Activated T-cell treated with anti-CD3 and anti-CD28 coated beads, Interleukin-2, amount 50 U/mL, for 48 hours (primary cell): ENCODE measurements at regions not wholly inside any gene's neighbourhood (a gene's known extent, or its start where the extent isn't known, plus 50 kb on each side); places are given as distances from the start of the nearest gene placed in this dataset.
"Not testable (repeated sequence)": the region's sequence is repeated elsewhere in the genome, so short reads cannot be mapped to it uniquely, and the experiment has no call there.

Experiments used
- DNase-seq, 2 experiments: peaks; one replicate each; pipeline ENCODE4 v3.0.0-alpha.2; 2020

DNA sequence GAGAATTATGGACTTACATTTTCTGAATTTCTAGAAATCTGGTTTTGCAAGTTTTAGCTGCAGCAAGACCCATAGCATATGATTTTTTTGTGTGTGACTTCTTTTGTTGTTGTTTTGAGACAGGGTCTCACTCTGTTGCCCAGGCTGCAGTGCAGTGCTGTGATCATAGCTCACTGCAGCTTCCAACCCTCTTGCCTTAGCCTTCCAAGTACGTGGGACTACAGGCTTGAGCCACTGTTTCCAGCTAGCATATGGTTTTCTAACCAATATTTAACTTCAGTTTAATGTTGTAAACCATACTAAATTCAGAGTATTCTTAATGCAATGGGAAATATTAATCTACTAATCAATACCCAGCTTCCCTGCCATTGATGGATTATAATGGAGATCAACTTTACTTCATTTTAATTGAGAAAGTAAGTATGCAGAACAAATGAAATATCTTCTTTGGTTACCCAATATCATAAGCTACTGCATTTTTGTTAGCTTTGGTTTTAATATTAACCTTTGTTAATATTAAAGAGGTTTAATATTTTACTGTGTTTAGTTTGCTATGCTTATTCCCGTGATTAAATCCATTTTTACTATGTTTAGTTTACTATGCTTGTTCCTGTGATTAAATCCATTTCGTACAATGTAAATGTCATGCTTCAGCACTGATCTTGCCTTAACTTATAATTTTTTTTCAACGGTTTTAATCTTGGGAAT lies 273.4 kb upstream of the TMEFF2 start:
- DNase-seq, result no peak

DNA sequence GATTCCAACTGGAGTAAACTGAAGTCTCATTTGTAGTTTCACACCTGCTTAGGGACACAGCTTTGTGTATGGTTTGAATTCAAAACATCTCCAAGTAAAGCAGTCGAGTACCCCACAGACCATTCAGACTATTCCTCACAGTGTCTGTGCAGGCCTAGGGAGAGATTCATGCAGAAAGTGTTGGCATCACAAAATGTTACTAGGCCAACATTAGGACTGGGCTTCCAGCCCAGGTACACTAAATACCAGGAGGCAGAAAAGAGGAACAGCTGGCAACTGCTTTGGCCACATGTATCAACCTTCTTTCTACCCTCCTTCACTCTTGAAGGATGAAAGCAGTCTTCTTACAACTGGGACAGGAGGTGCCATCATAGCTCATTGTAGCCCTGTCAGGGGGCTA lies 270.4 kb upstream of the TMEFF2 start:
- DNase-seq, result no peak

DNA sequence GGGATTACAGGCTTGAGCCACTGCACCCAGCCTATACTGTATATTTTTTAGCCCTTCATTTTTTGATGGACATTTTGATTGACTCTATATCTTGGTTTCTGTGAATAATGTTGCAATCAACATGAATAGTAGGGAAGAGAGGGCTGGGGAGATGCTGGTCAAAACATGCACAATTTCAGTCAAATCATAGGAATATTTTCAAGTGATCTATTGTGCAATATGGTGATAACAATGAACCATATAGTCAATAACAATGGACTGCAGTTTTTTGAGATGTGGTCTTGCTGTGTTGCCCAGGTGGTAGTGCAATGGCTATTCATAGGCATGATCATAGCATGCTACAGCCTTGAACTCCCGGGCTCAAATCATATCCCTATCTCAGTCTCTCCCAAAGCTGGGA lies 264.7 kb upstream of the TMEFF2 start:
- DNase-seq, result no peak

DNA sequence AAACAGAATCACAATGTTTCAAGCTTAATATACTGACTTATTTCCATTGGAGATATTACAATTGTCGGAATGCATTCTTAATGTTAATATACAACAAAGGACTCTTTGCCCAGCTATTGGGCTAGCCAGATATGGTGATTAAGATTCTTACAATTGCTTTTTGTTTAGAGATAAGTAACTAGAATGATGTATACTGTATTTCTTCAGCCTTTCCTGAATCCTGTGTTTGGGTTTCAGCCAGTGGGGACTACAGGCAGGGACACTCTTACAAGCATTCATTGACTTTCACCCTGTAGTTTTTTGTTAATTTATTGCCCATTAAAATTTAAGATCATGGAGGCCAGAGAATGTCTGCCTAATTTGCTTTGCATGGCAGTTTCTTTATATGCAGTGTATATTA lies 254.1 kb upstream of the TMEFF2 start:
- DNase-seq, result no peak

DNA sequence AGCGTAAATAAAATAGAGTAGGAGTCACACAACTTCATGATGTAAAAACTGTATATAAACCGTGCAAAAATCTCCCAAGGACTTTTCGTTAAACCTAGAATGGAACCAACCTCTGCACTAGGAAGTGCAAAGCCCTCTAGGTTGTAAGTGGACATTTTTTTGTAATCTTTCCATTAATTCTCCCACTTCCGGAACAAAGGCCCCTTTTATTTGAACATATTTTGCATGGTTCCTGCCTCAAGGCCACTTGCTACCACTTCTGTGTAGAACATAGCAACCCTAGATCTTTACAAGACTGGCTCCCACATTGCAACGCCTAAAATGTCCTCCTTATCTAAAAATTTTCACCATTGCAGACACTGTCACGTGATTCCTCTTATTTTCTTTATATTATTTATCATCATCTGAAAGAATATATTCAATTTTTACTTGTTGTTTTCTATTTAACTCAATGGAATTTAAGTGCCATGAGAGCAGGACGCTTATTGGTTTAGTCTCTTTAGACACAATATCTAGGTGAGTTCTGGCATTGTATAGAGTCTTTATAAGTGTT lies 249.6 kb upstream of the TMEFF2 start:
- no peak for DNase-seq

DNA sequence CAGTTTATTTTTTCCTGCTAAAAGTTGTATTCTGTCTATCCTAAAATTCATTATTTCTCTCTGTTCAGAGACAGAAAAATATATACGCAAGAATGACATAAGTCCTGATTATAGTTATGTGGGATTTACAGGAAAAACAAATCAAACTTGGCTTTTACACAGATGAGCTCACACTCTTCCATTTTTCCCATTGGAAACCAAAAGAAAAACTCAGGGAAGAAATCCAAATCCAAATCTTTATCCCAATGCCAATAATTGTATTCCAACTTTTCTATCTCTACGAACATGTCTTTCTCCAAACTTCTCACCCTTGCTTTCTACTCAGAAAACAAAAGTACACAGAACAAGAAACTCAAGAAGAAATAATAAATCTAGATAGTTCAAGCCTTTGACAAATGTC lies 249.1 kb upstream of the TMEFF2 start:
- DNase-seq, result no peak

DNA sequence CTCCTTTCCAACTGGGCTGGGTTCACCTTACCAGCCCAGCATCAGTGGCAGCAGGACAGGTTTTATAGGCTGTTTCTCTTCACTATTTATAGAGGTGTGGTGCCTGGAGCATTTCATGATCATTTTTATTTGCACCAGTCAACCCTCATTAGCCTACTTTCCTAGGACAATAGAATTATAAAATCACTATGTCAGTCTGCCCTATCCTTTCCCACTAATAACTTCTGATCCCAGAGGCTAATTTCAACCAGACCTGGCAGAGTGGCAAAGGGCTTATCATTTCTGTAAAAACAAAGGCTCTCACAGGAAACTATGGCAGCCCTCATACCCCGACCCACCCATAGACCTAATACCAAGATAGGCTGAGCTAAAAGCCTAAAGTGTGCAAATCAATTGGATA lies 243.5 kb upstream of the TMEFF2 start:
- DNase-seq, result no peak

DNA sequence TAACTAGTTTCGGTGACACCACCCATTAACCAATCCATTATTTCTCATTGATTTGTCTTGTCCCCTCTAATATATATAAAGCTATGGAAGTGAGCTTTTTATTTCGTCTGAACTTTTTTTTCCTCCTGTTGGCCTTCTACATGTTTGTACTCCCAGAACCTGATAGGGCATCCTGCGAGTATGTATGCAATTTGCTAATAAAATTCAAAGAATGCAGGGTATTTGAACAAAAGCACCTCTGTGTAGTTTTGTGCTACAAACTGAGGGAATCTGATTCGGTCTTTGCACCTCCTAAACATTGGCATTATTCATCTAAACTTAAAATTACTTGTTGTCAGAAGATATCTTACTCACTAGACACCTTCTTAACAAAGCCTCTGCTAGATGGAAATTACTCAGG lies 242.9 kb upstream of the TMEFF2 start:
- DNase-seq, result no peak

DNA sequence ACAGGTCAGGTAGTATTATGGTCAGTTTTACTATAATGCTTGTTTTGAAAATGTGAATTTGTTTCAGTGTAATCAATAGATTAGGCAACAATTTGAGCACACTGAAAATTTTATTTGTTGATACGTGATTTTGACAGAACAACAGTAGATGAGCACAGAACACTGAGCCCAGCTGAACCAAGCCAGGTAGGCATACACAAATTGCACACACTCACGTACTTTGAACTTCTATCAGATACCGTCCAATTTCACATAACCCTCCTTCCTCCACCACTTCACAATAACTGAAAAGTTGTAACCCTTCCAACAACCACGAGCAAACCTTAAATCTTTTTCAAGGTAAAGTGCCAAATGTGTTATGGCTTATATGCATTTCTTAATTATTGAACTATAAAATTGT lies 229.5 kb upstream of the TMEFF2 start:
- DNase-seq, result no peak

DNA sequence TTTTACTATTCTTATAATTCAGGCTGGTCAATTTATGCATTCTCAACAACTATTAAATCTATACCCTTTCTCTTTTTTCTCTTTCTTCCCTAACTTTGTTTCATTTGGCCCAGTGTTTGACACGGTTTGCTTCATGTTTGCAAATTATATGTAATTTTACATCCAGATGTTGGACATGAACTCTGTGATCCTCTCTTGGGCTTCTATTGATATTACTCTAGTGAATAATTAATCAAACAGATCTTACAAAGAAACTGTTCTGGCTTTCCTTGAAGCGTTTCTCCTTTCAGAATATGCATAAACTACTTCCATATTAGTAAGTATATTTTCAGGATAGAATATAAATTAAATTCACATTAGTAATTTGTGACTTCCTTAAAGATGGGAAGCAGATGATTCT lies 225.1 kb upstream of the TMEFF2 start:
- DNase-seq, result no peak

DNA sequence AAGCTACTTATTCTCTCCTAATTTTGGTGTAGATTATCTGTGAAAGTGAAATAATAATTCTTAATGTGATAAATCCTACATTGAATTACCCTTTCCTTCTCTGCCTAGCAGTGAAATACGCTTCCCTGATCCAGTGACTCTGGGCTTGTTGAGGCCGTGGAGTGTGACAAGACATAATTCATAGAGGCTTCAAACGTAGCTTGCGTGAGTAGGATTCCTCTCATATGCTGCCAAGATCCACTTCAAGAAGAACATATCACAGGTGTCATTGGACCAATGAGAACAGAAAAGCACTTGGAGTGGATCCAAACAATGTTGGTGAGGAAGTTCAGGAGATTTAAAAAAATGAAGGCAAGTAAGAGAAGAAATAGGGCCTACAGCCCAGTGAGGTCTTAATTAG lies 221.3 kb upstream of the TMEFF2 start:
- DNase-seq, result no peak

DNA sequence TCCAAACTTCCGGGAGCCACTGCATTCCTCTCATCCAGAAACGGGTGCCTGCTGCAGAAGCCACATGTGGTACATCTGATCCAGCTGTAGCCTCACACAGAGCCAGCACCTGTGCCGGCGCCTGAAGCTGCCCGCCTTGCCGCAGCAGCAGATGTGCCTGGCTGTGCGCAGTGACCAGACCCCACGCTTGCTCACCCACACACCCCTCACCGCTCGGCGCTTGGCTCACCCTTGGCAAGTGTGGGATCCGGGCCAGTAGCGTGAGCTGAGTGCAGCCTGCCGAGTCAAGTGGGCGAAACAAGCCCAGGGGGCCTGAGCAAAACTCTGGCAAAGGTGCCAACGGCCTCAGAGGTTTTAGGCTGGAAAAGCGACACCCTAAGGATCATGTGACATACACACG lies 220.1 kb upstream of the TMEFF2 start:
- no peak for DNase-seq

DNA sequence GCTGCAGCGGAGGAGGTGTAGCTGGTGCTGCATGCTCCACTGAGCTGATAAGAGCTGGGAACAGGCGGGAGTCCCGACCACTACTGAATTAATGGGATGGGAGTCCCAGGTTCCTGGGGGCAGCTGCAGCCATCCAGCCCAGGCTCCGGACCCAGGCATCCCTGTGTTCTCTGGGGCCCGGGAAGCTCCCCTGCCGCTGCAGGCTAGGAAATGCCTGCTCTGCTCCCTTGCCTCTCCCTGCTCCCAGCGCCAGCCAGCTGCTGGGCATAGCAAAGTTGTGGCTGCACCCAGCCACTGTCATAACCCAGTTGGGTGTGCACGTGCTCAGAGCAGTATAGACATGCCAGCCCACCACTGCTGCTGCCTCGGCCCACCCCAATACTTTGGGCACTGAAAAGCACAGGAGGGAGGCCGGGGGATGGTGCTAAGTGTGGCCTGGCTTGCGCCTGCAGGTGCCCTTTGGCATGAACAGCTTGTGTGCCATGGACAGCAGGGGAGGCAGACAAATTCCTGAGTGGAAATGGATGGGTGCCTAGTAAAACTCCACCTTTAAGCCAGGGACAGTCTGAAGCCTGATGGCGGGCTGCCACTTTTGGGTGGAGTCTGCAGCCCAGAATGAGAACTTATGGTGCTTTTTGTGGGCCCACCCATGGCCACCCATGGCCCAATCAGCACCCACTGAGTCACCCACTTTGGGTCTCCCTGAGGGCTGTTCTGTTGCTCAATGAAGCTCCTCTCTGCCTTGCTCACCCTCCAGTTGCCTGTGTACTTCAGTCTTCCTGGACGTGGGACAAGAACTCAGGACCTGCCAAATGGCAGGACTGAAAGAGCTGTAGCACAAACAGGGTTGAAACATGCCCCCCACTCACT lies 219.3 kb upstream of the TMEFF2 start:
- DNase-seq, result no peak

DNA sequence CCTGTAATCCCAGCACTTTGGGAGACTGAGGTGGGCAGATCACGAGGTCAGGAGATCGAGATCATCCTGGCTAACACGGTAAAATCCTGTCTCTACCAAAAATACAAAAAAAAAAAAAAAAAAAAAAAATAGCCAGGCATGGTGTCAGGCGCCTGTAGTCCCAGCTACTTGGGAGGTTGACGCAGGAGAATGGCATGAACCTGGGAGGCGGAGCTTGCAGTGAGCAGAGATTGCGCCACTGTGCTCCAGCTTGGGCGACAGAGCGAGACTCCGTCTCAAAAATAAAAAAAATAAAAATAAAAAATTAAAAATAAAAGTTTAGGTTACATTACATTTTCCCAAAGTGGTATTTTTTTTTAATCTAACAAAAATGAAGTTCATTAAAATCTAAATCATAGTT lies 218.1 kb upstream of the TMEFF2 start:
- DNase-seq, result not testable (repeated sequence)

DNA sequence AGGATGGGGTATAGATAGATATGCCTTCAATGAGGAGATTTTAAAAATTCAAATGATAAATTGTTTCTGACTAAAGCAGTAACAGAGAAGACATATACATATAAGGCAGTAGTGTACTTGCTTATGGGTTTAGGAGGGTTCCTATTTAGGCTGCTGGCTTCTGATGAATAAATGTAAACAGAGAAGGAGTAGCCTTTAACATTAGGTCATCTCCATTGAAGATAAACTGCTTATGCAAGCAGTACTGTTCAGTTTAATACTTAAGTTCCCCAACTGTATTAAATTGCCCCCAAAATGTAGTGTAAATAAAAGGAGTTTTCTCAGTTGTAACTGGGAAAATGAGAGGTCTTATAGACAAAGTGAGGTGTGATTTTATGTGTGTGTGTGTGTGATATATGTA lies 217.7 kb upstream of the TMEFF2 start:
- DNase-seq, result no peak

DNA sequence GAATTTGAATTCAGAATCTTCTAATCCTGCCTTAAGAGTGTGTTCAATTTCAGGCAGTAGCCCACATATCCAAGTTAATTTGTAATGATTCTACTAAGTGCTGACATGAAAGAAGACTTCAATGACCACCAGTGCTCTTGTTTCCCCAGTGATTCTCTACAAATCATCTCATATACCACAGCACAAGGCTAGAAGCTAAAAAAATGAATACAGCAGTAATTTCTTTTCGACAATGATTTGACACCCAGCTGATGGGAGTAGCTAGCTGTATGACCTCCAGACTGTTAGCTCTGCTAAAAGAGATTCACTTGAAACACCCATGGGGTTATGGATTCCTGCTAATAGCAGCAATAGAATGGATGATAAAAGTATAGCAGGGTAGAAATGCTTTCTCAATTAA lies 217.0 kb upstream of the TMEFF2 start:
- DNase-seq, result no peak

DNA sequence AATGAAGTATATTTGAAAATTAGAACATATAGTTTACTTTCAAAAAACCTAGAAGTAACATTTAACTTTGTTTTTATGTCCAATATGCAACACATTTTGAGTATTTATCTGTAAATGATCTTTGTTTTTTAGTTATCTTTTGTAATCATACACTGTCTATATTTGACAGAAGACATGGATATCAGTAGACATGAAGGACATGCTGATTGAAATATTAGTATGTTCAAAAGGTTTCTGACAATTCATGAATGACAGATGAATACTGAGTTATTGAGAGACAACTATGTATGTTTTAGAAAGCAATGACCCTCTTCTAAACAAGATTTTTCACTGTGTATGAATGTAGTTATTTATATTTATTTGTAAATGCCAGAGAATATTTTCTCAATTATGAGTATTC lies 215.6 kb upstream of the TMEFF2 start:
- DNase-seq, result no peak

DNA sequence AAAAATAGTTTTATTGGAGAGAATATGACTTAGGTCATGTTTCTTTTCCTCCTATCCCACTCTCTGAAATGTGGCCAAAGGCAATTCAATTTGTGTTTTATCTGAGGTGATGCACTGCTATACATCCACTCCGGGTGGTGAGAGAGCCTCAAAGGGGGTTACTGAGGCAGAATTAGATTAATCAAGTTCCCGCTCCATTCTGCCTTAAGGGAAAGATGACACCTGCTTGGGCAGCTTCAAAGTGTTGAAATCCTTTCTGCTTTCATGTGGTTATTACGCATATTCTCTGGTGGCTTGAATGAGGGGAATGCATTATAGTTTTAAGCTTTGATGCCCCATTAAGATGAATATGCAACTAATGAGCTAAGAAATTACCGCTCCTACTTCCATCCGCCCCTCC lies 213.0 kb upstream of the TMEFF2 start:
- no peak for DNase-seq

DNA sequence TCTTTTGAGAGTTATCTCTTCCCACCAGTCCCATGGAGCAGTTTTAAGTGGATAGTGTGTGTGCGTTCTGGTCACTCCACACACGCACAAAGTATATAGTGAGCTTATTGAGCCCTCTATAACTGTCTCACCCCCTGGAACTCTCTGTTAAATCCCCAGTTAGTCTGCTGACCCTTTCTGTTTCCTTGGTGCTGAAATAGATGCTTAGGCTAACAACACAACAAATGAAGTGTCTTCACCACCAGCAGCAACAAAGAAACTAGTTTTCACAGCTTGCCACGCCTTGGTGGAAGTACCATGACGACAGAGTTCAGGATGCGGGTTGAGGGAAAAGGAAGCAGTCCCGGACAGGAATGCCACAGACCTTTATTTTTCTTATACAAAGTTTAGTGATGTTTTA lies 203.5 kb upstream of the TMEFF2 start:
- no peak for DNase-seq

DNA sequence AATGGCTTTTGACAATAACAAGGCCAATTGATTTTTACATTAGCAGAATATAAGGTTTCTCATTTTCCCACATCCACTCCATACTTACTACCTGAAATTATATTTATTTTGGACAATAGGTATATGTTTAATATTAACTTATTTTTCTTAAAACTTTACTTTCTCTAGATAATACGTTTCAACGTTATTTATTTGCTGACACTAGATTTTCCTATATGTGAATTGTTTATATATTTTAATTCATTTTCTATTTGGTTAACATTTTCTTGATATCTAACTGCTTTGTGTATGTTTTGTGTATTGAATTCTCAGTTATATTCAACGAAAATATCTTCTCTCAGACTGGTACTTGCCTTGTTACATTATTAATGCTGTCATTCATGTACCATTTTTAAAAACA lies 199.9 kb upstream of the TMEFF2 start:
- DNase-seq, result no peak

DNA sequence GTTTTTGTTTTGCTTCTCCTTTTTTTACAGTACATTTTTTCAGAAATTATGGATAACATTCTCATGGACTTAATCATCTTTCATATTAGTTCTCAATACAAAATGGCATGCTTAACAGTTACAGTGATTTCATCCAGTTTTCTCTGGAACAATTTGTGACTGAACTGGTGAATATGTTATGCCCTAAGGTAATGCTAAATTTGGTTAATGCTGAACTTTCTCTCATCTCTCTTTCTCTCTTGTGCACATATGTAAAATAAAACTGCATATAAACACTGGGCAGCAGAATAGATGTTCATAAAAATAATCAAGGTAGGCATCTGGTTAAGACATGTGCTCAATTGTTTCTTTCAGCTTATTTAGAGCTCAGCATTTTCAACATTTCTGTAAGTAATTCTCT lies 196.3 kb upstream of the TMEFF2 start:
- DNase-seq, result no peak

DNA sequence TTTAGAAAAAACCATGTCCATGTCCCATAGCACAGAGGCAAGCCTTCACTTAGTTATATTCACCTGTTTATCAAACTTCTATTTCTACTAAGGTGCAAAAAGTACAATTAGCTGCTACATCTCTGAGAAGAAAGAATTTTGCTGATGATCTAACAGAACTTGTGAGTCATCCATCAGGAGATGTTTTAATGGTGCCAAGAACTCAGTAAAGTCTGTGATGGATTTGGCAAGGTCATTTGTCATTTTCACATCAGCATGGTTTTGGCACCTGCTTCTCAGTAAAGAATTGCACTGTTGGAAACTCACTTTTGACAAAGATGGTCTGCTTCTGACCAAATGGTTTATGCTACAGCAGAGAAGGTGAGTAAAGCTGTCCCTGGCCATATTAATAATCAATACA lies 195.7 kb upstream of the TMEFF2 start:
- no peak for DNase-seq

DNA sequence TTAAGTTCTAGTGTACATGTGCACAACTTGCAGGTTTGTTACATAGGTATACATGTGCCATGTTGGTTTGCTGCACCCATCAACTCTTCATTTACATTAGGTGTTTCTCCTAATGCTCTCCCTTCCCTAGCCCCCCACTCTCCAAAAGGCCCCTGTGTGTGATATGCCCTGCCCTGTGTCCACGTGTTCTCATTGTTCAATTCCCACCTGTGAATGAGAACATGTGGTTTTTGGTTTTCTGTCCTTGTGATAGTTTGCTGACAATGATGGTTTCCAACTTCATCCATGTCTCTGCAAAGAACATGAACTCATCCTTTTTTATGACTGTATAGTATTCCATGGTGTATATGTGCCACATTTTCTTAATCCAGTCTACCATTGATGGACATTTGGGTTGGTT lies 189.5 kb upstream of the TMEFF2 start:
- DNase-seq, result not testable (repeated sequence)

DNA sequence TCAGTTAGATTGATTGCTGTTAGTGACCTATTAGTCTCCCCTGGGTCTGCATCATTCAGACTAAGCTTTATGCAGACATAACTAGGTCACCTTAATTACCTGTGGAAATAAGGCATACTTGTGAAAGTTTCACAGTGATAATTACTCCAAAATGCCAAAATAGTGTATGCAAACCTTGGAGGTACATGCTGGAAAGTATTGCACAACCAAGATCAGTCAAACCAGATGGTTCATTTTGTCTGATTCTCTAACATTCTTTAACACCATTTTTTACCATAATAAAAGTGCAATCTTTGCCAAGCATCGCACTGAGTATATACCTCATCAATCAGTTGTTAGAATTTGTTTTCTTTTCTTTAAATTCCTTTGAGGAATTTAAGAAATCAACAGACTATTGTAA lies 186.3 kb upstream of the TMEFF2 start:
- no peak for DNase-seq
